ENCODE measurements at regions not wholly inside any gene's neighbourhood (a gene's known extent, or its start where the extent isn't known, plus 50 kb on each side); places are given as distances from the start of the nearest gene placed in this dataset.
"Not testable (repeated sequence)": the region's sequence is repeated elsewhere in the genome, so short reads cannot be mapped to it uniquely, and the experiment has no call there.

GRCh38 chr9:16062542-16063240 is 509.8 kb downstream of the CCDC171 start:
- no peak for TF ChIP-seq CTCF (IDR thresholded peaks at IDR 0.05; ENCODE audit: unreplicated experiment)
- peaks cover 4% of the 10 kb centered on the region for H3K27me3 Mint-ChIP-seq (ENCODE audit: unreplicated experiment)

GRCh38 chr9:16063241-16063591 is 510.4 kb downstream of the CCDC171 start:
- Mint-ChIP-seq H3K4me3 (ENCODE audit: unreplicated experiment) (no peak overlapping the region), H3K36me3 (ENCODE audit: low read depth, unreplicated experiment) (peaks cover 7% of the 10 kb centered on the region), H3K27me3 (ENCODE audit: unreplicated experiment) (peaks cover 5% of the 10 kb centered on the region), H3K4me1 (ENCODE audit: unreplicated experiment) (peaks cover 22% of the 10 kb centered on the region), H3K27ac (ENCODE audit: unreplicated experiment) (no peak overlapping the region), H3K9me3 (ENCODE audit: unreplicated experiment) (no peaks in the 10 kb centered on the region)
- no peak for TF ChIP-seq CTCF (IDR thresholded peaks at IDR 0.05; ENCODE audit: unreplicated experiment)
- no peak for DNase-seq (ENCODE audit: low spot score)

More at GRCh38 chr9:16062542-16063240, 509.8 kb downstream of the CCDC171 start:
- Mint-ChIP-seq H3K27ac (ENCODE audit: unreplicated experiment) (no peak overlapping the region), H3K4me3 (ENCODE audit: unreplicated experiment) (no peak overlapping the region), H3K36me3 (ENCODE audit: low read depth, unreplicated experiment) (peaks cover 7% of the 10 kb centered on the region), H3K4me1 (ENCODE audit: unreplicated experiment) (peaks cover 27% of the 10 kb centered on the region), H3K9me3 (ENCODE audit: unreplicated experiment) (no peaks in the 10 kb centered on the region)
- DNase-seq (ENCODE audit: low spot score), result no peak

GRCh38 chr9:16064771-16065170 is 511.9 kb downstream of the CCDC171 start:
- no peak for TF ChIP-seq CTCF (IDR thresholded peaks at IDR 0.05; ENCODE audit: unreplicated experiment)
- DNase-seq (ENCODE audit: low spot score), result no peak

GRCh38 chr9:16066201-16066600 is 513.4 kb downstream of the CCDC171 start:
- not testable (repeated sequence) for H3K27me3 Mint-ChIP-seq (ENCODE audit: unreplicated experiment); H3K4me1 Mint-ChIP-seq (ENCODE audit: unreplicated experiment); H3K9me3 Mint-ChIP-seq (ENCODE audit: unreplicated experiment); H3K36me3 Mint-ChIP-seq (ENCODE audit: low read depth, unreplicated experiment); DNase-seq (ENCODE audit: low spot score); H3K27ac Mint-ChIP-seq (ENCODE audit: unreplicated experiment); H3K4me3 Mint-ChIP-seq (ENCODE audit: unreplicated experiment)

More at GRCh38 chr9:16064771-16065170, 511.9 kb downstream of the CCDC171 start:
- peaks cover 7% of the 10 kb centered on the region for H3K36me3 Mint-ChIP-seq (ENCODE audit: low read depth, unreplicated experiment)
- H3K4me3 Mint-ChIP-seq (ENCODE audit: unreplicated experiment), result no peak overlapping the region
- no peaks in the 10 kb centered on the region for H3K9me3 Mint-ChIP-seq (ENCODE audit: unreplicated experiment)
- peaks cover 16% of the 10 kb centered on the region for H3K4me1 Mint-ChIP-seq (ENCODE audit: unreplicated experiment)
- H3K27ac Mint-ChIP-seq (ENCODE audit: unreplicated experiment), result no peak overlapping the region
- peaks cover 7% of the 10 kb centered on the region for H3K27me3 Mint-ChIP-seq (ENCODE audit: unreplicated experiment)

- Mint-ChIP-seq H3K27ac (ENCODE audit: unreplicated experiment) (no peak overlapping the region), H3K27me3 (ENCODE audit: unreplicated experiment) (peaks cover 6% of the 10 kb centered on the region), H3K36me3 (ENCODE audit: low read depth, unreplicated experiment) (peaks cover 7% of the 10 kb centered on the region), H3K9me3 (ENCODE audit: unreplicated experiment) (no peaks in the 10 kb centered on the region), H3K4me1 (ENCODE audit: unreplicated experiment) (peaks cover 3% of the 10 kb centered on the region), H3K4me3 (ENCODE audit: unreplicated experiment) (no peak overlapping the region)
- no peak for DNase-seq (ENCODE audit: low spot score)
- TF ChIP-seq CTCF (IDR thresholded peaks at IDR 0.05; ENCODE audit: unreplicated experiment), result no peak
Measured at GRCh38 chr9:16068476-16068875, 515.6 kb downstream of the CCDC171 start.

Data from endothelial cell (in vitro differentiated cells).